KG1 (cell line): ENCODE measurements at regions not wholly inside any gene's neighbourhood (a gene's known extent, or its start where the extent isn't known, plus 50 kb on each side); places are given as distances from the start of the nearest gene placed in this dataset.

Experiments
- DNase-seq: peaks from one replicate; lab custom pipeline; 2025; lab: John Stamatoyannopoulos, UW

DNA sequence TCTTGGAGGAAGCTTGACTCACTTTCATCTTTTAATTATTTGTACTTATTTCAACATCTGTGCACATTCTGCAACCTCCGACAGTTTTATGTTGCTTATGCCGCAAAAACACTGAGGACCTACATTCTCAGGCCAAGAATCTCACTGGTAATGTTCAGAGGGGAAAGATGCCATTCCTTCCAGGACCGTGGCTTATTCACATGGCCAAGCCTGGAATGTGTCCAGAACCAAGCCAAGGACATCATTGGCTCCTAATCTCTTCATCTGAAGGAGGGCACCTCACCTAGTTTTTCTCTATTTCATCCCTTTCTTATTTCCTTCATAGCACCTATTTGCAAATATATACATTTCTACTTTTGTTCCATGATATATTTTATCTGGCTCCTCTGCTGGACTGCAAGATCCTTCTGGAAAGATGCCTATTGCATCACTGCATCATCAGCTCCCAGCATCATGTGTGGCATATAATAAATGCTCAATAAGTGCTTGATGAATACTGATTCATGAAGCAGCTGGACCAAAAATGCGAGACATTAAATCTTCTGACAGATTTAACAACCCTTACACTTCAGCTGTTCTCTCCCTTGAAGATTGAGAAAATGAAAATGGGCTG lies 377.1 kb downstream of the TNS1 start:
- no peak for DNase-seq

DNA sequence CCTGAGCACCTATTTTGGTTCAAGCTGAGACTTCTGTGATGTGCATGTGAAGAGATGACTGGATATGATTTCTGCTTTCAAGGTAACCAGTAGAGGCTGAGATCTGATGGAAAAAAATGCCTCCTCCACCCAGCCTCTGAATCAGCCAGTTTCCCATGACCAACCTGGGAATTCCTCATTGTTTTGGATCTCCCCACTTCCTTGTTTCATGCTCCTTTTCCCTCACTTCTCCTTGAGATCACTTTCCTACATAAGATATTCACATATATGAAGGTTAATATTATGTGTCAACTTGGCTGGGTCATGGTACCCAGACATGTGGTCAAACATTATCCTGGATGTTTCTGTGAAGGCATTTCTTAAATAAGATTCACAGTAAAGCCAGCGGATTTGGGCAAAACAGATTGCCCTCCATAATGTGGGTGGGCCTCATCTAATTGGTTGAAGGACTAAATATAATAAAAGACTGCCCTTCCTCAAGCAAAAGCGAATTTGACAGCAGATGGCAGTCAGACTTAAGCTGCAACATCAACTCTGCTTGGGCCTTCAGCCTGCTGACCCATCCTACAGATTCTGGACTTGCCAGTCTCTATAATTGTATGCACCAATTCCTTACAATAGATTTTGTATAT lies 379.4 kb downstream of the TNS1 start:
- DNase-seq = no peak

DNA sequence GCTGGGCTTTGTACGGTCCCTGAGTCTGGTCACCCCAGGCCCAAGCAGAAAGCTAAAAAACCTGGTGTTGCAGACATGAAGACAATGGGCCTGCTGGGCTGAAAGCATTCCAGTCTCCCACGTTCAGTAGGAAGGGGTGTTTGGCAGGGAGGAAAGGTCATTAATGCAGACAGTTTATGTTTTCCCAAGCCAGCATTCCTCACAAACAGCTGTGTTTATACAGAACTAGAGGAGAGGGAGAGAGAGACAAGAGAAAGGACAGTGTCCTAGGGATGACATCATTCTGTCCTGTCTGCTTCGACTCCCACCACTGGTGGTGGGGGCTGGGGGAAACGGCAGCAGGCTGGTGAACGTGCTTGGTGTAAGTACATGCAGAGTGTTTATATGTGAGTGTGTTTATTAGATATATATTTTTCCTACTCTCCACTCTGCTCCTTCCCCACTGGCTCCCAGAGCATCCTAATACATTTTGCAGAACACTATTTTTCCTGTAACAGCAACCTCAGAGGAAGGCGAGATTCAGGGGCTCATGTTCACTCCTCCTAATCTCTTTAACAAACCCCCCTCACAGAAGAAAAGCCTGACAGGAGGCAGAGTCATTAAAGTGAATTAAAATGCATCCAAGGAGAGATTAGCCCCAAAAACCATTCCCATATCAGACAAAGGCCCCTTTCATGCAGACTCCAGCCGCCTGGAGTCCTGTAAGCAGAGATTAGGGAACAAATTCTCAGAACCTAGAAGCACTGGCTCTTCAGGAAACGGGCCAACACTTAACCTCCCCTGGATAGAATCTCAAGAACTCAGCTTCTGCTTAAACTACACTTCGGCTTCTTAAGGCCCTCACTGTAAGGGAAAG lies 380.4 kb downstream of the TNS1 start:
- no peak for DNase-seq

DNA sequence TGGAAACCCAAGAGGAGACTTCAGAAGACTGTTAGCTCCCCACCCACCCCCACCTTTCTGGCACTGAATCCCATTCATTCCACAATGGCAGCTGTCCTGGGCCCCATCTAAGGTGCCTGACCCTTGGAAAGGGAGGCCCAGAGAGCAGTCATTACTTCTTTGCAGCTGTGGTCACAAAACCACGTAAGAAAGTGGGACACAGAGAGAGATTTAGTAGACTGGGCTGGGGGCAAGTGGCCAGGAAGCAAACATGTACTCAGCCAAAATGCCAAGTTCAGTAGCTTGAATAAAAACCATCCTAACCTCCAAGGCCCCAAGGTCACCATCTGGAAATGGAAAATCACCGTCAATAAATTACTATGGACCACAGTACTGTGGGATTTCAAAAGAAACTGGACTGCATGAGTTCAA lies 381.4 kb downstream of the TNS1 start:
- no peak for DNase-seq

DNA sequence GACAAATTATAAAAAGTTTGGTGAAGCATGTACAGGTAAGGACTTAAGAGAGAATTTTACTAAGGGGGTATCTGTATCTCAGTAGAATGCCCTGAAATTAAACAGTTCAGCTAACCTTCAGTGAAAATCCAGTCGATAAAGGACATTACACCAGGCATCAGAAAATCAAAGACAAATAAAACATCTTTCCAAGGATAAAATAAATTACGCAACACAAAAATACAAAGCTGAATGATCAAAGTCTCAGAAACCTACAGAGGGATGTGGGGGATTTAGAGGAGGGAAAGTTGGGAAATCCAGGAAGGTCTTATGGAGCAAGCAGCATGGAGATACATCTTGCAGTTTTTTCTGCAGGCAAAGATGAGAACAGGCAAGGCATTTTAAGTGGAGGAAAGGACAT lies 384.1 kb downstream of the TNS1 start:
- no peak for DNase-seq

DNA sequence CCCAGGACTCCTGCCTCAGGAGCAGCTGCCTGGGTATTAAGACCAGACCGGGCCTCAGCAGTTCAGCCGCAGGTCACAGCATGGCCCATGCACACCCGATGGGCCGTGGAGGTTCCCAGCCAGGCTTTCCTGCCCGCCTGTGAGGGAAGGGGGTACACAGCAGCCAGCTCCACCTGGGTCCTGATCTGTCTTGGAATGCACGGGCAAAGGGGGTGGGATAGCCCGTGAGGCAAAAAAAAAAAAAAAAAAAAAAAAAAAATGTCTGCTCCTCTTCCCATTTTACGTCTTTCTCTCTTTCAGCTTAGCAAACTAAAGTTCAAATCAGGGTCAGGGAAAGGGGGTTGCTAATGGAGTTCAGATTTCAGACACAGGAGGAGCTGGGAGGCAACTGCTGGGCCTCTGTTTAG lies 385.2 kb downstream of the TNS1 start:
- no peak for DNase-seq

DNA sequence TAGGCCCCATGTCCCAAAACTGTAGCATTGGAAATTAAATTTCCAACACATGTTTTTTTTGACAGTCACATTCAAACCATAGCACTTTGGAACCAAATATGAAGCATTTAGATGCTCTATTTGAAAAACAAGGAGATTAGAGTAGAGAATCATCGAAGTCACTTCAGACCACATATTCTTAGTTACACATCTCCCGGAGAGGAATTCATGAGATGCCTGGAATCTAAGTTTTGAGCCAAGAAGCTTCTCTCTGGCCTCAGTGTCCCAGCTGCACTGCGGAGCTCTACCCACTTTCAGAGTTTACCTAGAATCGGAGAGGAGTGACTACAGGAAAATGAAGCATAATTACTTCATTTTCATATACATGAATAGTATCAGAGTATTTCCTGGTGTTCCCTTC lies 385.9 kb downstream of the TNS1 start:
- DNase-seq = no peak

DNA sequence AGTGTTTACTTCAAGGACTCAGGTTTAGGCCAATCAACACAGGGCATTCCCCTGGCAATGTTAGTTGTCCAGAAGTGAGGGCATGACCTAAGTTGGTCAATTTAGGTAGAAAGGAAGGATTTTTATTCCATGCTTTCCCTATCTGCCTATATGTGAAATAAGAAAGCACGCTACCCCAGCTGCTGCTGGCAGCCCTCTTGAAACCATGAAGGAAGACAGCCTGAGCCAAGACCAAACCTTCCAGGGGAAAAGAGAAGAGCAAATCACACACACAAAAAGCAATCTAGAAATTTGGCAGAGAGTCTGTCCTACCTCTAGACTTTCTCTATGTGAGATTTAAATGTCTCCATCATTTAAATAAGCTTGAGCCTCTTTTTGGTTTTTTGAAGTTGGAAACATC lies 387.6 kb downstream of the TNS1 start:
- DNase-seq = no peak

DNA sequence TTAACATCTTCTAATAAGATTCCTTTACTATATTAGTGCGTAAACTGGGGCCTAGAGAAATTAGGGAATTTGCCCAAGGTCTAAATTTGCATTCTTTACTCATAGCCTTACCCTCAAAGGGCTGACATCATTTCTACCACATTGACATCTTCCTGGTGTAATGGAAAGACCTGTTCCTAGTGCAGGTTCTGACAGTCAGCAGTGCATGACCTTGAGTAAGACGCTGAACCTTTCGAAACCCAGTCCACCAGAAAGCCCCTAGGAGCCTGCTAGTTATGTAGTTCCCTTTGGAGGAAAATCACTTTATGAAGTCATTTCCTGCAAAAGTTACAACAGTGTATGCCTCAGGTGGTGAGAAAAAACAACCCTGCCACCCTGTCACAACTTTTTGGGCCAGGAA lies 388.3 kb downstream of the TNS1 start:
- no peak for DNase-seq

DNA sequence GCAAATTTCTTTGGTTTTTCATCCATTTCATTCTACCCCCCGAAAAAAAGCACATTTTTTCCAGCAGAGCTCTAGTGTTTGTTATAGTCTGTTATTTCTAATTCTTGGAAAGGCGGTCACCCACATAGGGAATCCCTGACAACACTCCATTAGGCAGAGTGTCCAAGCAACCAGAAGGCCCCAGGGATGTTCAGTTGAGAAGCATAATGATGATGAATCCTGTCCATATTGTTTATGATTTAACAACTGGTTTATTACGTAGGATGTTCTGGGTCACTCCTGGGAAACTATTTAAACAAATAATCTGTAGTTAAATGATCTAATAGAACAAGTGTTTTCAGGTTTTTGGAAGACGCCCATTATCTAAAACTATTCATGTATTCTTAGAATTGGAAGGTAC lies 388.7 kb downstream of the TNS1 start:
- DNase-seq = no peak

DNA sequence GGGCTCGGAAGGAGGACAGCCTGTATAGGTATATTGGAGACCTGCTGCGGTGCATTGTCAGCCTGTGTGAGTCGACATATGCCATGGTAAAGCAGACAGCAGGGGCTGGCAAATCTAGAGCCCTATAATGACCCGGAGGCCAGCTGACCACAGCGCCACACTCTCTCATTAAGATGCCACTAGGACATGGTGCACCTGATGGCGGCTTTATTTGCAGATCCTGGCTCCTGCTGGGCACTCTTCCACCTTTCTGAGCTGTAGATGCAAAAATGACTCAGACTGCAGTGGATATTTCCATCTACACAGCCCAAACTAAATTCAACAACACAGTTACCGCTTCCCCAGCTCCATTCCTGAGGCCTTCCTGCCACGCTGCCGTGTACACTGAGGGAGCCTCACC lies 389.9 kb downstream of the TNS1 start:
- no peak for DNase-seq

DNA sequence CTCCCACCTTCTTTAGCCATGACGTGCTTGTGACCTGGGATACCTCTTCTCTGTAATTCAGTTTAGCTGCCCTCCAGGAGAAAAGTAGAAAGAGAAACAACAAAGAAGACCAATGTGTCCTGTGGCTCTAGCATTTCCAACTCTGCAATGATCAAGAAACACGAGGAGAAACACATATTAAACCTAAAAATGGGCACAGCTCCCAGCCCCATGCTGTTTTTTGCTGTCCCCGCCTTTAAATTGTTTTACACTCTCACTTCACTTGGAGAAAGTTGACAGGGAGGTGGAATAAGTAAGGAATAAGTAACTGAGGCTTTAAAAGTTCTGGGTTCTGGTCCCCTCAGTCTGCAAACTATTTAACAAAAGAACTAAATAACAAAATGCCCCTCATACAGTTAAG lies 390.6 kb downstream of the TNS1 start:
- no peak for DNase-seq

DNA sequence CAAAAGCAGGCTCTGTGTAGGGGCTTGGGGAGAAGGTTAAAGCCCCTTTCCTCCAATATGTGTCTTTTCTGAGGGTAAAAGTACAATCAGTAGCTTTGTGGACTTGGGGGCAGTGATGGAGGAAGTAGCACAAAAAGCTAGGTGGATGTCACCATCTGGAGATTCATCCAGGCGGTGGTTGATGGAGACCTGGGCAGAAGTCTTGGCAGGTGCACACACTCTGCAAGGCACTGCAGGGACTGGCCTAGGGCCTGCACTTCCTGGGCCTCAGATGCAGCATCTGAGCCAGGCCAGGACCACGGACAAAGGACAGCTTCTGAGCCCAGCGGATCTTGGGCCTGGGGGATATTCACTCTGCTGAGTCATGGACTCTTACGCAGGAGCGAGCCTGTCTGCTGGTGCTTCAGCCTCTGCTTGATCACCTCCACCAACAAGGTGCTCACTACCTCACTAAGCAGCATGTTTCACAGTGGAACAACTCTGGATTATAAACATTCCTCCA lies 391.1 kb downstream of the TNS1 start:
- no peak for DNase-seq

DNA sequence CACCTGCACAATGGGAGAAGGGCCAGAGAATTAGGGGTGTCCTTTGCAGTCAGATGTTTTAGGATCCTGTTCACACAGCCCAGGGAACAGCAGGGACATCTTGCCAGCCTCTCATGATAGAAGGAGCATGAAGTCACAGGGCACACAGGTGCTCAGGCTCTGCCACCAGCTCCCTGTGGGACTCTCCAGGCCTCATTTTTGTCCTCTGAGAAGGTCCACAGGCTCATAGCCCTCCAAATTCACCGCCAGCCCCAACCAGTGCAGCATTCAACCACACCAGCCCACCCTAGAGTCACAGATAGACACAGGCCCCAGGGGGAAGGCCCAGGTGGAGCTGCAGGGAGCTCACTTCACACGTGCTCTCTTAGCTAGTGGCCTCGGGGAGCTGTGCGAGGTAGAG lies 391.7 kb downstream of the TNS1 start:
- no peak for DNase-seq

DNA sequence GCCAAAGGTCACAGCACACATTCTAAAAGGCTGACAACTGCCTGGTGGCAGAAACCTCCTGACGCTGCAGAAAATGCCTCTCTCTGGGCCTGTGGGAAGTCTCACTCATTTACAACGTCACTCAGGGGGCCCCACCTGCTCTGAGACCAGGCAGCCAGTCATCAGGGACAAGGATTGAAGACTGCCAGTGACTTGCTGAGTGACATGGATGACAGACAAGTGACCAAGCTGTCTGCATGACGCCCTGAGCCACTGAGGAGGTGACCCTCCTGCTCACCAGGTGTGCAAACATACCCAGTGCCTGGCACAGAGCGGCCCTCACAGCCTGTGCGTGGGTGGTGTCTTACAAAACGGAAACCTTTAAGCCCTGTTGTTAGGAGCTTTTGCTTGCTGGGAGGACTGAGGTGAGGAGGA lies 392.4 kb downstream of the TNS1 start:
- no peak for DNase-seq

DNA sequence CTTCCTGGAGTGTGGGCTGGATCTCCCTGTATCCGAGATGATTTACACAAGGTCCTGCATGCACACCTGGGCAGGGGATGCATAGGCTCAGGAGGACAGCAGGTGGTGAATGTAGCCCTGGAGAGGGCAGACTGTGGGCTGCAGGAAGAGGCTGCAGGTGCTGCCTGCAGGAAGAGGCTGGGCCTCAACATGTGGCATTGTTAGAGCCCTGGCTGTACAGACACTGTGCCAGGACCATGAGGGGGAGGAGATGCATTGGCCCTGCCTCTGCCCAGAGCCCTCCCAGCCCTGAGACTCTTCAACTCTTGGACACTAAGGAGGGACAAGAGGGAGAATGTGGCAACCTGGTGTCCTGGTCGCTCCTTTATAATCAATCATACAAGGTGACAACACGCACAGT lies 392.8 kb downstream of the TNS1 start:
- DNase-seq = no peak

DNA sequence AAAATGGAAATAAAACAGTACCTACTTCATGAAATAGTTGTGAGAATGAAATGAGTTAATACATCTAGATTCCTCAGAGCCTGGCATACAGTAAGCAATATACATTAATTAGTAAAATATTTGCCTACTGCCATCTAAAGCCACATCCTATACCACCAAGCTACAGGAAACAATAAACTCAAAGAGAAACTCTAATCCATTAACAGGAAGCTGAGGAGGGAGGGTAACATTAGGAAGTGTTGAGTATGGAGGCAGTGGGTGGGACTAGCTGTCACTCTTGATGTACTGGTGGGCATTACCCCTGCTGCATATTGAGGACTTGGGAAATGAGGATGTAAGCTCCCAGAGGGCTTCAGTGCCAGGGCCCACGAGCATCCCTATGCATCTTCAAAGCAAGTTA lies 396.5 kb downstream of the TNS1 start:
- no peak for DNase-seq

DNA sequence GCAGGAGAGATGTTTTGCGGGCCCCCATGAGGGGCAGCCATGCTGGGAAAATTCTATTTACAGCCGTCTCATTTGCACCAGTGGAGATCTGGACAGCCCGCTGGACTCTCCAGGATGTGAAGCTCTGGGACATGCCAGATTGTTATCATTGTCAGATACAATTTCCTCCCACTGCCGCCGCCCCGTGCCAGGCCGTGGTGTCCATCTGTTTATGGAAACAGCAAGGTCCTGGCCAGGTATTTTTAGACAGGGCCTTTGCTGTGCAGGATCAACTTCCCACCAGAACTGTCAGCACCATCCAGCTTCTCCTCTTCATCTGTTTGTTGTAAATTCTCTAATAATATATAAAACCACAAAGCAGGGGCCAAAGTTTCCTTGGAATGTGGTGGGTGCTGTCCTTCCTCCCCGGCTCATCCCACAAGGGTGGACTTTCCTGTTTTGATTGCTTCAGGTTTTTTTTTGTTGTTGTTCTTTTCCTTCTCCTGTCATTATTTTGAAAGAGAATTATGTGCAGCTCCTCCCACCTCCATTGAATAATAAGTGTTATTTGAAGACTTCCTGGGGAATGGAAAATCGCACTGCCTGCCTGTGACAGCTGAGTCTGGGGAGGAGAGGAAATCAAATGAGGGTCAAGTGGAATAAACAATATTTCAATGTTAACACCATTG lies 398.1 kb downstream of the TNS1 start:
- DNase-seq = no peak

DNA sequence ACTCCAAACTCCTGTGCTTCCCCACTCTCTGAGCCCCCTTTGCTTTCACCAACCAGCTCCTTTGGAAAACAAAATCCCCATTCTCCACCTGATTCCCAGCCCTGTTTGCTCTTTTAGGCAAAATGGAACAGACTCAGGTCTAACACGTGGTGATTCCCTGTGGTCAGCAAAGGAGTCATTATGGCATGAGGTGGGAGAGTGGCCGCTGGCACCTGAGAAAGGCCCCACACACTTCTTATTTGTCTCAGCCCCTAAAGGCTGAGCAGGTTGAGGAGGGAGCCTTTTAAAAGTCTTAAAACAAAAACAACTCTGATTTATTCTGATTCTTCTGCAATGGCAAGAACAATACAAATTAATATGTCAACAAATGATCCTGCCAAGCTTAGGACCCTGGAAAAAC lies 401.2 kb downstream of the TNS1 start:
- no peak for DNase-seq

DNA sequence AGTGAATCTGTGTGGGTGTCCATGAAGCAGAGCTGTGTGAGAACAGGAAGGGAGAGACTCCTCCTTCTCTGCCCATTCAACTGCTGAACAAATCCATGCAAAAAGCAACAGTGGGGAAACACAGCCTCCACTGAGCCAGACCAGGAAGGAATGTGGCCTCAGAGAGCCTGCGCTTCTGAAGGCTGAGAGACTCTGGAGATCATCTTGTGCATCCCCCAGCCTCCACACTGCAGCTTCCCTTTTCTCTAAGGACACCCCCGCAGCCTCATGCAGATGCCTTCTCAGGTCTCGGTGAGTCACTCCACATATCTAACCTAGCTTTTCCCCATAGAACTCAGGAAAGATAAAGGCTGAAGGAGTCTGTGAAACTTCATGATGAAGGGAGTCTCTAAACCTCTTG lies 402.9 kb downstream of the TNS1 start:
- DNase-seq = no peak

DNA sequence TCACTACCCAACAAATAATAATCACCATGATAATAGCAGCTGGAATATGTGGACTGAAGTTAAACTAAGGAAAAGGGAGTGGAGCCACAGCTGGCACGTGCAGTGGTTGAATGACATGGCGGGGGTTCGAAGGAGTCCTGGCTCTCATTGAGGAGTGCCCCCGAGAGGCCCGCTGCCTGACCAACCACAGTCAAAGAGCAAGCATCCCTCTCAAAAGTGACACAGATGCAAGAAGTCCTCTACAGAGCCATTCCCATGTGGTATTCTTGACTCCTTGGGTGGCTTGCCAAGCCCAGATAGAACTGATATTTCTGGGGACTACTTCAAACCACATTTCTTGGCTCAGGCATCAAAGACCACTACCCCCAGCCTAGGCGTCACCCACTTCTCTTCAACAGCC lies 405.1 kb downstream of the TNS1 start:
- no peak for DNase-seq

DNA sequence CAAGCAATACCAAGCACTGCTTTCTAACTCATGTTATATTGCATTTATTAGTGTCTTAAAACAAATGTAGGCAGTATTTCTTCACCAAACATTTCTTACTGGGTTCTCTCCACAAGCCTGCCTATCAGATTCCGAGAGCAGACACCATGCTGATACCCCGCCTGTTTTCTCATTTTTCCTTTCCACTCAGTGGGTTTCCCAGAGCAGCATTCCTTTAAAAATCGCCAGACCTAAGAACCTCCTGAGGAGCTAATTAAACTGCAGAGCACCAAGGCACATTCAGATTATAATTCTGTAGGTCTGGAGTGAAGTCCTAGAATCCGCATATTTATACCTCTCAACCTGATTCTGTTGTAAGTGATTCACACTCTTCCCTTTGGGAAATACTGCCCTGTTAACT lies 405.6 kb downstream of the TNS1 start:
- no peak for DNase-seq

DNA sequence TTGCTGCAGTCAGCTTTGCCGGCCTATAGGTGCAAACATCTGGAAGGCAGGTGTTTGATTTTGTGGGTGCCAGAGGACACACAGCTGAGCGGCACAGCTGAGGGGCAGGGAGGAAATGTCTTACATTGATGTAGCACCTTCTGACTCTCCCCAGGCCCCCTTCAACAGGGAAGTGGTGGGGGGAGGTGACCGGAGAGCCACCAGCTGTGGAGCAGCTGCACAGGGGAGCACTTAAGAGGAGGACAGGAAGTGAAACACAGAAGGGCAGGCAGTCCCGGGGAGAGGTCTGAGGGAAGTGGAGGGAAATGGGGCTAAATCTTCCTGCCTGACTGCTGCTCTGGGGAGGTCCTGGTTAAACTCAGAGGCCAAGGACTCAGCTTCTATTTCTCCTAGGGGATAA lies 409.1 kb downstream of the TNS1 start:
- no peak for DNase-seq
